SK-N-DZ (cell line): ENCODE measurements at regions not wholly inside any gene's neighbourhood (a gene's known extent, or its start where the extent isn't known, plus 50 kb on each side); places are given as distances from the start of the nearest gene placed in this dataset.
"Not testable (repeated sequence)": the region's sequence is repeated elsewhere in the genome, so short reads cannot be mapped to it uniquely, and the experiment has no call there.

ENCODE experiments used
- DNase-seq: peaks from one replicate; pipeline ENCODE4 v3.0.0-alpha.2; 2015; ENCODE audit warnings: low spot score

DNA sequence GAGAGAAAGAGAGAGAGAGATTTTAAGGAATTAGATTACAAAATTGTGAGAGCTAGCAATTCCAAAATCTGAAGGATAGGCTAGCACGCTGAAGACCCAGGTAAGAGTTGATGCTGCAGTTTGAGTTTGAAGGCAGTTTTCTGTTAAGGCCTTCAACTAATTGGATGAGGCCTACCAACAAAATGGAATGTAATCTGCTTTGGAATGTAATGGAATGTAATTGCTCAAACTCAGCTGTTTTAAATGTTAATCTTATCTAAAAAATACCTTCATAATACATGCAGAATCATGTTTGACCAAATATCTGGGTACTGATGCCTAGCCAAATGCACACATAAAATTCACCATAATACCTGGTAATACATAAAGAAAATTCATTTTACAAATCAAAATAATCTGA is 976.1 kb downstream of the LTN1 start:
- no peak for DNase-seq

DNA sequence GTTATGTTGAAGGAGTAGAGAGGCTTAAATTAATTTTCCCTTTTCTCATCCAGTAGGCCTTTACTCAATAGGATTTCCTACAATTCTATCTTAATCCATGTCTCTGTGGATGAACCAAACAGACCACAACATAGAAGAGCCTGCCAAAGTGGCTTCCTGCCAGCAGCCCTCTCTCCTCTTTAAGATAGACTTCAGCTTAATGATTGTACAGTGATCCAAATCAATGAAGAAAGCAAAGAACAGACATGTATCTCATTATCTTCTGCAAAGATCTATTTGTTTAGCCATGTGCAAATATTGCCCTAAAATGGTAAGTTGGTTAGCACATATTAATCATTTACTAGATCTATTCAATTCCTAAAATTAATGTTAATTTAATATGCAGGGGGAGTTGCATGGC is 979.6 kb downstream of the LTN1 start:
- peak; percentile 9 for DNase-seq

DNA sequence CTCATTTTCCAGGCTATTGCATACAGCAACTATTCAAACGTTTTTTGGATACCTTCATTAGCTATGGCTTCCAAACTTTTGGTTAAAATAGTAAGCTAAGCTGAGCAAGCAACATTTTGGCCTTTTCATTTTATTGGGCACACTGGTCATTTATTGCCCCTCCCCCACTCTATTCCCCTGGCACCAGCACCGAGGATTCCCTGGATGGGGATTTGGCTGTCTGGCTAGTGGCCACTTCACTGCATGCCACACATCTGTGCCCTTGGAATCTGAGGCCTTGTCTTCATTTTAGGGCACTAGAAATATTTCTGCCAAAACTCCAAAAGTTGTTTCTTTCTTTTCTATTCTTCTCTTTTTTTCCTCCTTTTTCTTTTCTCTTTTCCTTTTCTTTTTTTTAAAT is 980.7 kb downstream of the LTN1 start:
- not testable (repeated sequence) for DNase-seq

- peak; percentile 54 for DNase-seq
These were observed 984.4 kb downstream of the LTN1 start for GRCh38 chr21:28008245-28008644.

DNA sequence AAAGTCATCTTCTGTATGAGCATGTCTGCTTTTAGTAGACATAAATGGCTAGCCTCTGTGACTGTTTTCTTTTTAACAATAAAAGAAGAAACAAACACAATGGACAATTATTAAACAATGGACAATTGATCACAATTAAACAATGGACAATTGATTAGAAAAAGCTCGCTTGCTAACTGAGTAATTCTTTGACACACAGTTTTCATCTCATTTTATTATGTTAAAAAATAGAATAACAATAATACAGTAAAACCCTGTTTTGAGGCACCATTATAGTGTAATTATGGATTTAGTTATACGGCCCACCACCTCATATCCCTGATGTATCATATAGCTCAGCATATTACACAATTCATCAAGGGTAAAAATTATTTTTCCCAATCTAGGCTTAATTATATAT is 989.0 kb downstream of the LTN1 start:
- not testable (repeated sequence) for DNase-seq

DNA sequence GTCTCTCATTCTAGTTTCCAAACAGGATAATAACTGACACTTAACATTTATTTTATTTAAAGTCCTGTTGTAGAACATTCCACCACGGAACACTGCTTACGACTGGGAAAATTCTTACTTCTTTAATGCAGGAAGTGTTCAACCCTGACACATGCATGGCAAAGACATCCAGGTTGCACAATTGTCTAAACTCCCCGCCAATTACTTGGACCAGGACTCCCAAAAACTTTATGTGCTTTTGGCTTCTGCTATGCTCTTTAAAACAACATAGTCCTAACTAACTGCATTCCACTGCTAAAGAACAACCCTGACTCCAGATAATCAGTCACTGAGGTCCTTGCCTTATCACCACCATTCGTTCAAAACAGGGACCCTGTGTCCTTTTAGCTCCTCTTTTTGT is 995.8 kb downstream of the LTN1 start:
- DNase-seq, result not testable (repeated sequence)

- not testable (repeated sequence) for DNase-seq
These were observed 1007.9 kb downstream of the LTN1 start for GRCh38 chr21:27984663-27985325.

DNA sequence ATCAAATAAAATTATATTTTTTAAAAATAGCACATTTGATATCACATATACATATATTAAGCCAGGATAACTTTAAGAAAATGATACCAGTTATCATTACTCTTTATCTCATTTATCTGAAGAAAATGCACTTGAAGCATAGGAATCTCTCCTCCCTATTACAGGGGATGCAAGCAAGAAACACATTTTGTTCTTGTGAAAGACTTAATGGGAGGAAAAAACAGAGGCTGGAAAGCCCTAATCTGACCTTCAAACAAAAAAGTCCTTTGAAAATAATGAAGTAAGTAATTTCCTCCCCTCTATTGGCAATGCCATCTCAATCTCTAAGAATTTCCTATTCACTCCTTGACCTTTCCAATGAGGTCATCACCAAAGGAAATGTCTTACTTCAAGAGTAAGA is 1012.6 kb upstream of the ADAMTS5 start:
- DNase-seq, result not testable (repeated sequence)

GRCh38 chr21:27975514-27975913 is 1008.6 kb upstream of the ADAMTS5 start:
- no peak for DNase-seq

DNA sequence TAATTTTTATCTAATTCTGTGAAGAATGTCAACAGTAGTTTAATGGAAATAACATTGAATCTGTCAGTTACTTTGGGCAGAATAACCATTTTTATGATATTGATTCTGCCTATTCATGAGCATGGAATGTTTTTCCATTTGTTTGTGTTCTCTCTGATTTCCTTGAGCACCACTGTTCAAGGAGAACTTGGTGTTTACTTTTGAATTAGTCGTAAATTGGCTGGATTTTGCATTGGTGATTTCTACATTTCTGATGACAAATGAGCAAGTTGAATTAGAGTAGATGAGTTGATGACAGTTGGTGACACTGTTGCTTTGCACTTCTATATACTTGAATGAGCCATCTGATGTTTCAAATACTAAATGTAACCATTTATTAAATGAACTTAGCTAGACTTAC is 1007.3 kb upstream of the ADAMTS5 start:
- not testable (repeated sequence) for DNase-seq

- DNase-seq, result not testable (repeated sequence)
These were observed 1001.4 kb upstream of the ADAMTS5 start for GRCh38 chr21:27968240-27968639.

DNA sequence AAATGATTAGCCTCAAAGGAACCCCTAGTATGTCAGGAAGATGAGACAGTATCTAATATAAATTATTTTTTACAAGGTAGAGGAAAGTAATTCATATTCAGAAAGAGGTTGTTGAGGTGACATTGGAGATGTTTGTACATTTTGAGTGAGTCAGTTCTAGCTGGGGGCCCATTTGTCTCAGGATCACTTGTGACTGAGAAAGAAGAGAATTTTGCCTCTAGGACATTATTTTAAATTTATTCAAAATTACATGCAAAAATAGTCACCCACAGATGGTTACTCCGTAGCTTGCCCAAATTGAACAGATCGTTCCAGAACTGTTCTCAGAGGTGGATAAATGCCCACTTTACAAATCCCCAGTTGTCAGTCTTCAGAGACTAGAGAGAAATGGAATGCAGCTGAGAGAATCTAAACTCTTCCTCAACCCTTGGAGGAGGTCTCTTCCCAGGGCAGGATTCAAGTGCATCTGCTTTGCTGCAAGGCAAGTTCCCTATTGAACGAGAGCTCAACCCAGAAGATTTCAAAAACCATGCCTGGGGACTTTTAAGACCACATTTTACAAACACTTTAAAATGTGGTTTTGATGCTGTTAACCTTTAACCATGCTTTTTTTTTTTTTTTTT is 987.8 kb upstream of the ADAMTS5 start:
- DNase-seq, result no peak

DNA sequence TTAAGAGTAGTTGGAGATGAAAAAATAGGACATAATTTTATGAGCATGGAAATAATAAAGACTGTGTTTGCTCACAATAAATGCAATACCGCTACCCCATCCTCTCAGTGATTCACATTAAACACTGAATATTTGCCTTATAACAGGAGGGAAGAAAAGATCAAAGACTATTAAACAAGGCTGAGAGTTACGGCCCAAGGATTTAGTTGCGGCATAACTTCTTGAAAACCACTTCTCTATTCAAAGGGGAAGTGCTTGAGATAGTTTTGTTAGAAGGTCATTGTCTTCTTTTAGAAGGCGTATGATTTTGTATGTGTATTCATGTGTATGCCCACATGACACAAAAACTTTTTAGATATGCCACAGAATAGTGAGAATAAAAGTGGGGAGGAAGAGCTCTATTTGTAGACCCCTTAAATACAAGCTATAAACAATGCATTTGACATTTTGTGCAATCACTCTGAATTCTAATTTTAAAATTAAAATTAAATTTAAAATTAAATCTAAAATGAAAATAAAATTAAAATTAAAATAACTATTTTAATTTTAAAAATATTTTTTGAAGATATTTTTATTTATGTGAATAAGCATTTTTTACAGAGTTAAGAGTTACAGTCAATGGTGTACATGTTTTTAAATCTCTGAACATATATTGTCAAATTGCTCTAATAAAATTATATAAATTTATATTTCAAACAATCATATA is 986.6 kb upstream of the ADAMTS5 start:
- no peak for DNase-seq

GRCh38 chr21:27949093-27949492 is 982.2 kb upstream of the ADAMTS5 start:
- DNase-seq, result not testable (repeated sequence)

GRCh38 chr21:27930108-27930767 is 963.4 kb upstream of the ADAMTS5 start:
- not testable (repeated sequence) for DNase-seq

- not testable (repeated sequence) for DNase-seq
These were observed 962.3 kb upstream of the ADAMTS5 start for GRCh38 chr21:27929179-27929578.

GRCh38 chr21:27928534-27929115 is 961.7 kb upstream of the ADAMTS5 start:
- DNase-seq, result not testable (repeated sequence)

GRCh38 chr21:27921421-27921820 is 954.5 kb upstream of the ADAMTS5 start:
- DNase-seq, result not testable (repeated sequence)

DNA sequence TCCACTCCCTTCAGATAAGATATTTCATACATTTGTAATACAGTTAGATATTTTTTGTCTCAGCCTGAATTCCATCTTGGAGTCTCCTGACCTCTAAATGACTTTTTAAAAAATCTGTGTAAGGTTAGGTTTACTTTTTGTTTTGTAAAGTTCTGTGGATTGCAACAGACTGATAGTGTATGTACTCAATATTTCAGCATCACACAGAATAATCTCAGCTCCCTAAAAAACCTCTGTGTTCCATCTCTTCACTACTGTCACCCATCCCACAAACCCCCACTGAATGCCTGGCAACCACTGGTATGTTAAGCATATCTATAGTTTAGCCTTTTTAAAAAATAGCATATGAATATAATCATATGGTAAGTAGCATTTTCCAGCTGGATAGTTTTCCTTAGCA is 951.1 kb upstream of the ADAMTS5 start:
- not testable (repeated sequence) for DNase-seq

DNA sequence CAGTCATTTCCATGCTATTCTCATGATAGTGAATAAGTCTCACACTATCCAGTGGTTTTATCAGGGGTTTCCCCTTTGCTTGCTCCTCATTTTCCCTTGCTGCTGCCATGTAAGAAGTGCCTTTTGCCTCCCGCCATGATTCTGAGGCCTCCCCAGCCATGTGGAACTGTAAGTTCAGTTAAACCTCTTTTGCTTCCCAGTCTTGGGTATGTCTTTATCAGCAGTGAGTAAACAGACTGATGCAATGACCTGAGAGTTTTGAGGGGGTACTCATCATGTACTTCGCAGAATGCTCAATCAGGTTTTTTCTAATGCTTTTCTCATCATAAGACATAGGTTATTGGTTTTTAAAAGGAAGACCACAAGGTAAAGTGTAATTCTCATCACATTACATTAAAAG is 949.4 kb upstream of the ADAMTS5 start:
- not testable (repeated sequence) for DNase-seq

DNA sequence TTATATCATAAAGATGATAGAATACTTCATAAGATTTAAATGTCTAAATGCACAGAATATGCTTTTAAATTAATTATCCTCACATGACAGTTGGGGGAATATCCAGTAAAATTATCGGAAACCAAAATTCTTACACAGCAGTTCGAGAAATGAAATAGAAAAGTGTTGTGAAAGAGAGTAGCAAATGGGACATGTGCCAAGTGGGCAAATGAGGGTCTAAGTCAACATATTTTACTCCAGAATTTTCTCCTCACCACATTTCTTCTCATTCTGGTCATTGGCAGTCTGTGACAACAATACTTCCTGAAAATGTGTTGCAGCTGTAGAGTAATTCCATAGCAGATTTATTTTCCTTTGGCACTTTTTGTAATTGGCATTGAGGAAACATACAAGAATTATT is 945.2 kb upstream of the ADAMTS5 start:
- not testable (repeated sequence) for DNase-seq

- DNase-seq, result not testable (repeated sequence)
These were observed 942.6 kb upstream of the ADAMTS5 start for GRCh38 chr21:27909487-27909886.
